Breast epithelium (tissue), 3 donors: ENCODE measurements at regions not wholly inside any gene's neighbourhood (a gene's known extent, or its start where the extent isn't known, plus 50 kb on each side); places are given as distances from the start of the nearest gene placed in this dataset.

Source experiments
- POLR2A ChIP-seq: fragments of 450-650 bp; IDR thresholded peaks from one replicate; pipeline ENCODE4 v1.6.1; 2016; ENCODE audit warnings: antibody characterized with exemption, mild to moderate bottlenecking, moderate library complexity
- TF ChIP-seq, protein P1 (sequence below), 3 donors: fragments of 450-650 bp; IDR thresholded peaks; one replicate each; pipeline ENCODE4 v1.5.1; 2016 to 2017; ENCODE audit warnings: antibody characterized with exemption in 3 of 3, mild to moderate bottlenecking in 3 of 3, moderate library complexity in 3 of 3

DNA sequence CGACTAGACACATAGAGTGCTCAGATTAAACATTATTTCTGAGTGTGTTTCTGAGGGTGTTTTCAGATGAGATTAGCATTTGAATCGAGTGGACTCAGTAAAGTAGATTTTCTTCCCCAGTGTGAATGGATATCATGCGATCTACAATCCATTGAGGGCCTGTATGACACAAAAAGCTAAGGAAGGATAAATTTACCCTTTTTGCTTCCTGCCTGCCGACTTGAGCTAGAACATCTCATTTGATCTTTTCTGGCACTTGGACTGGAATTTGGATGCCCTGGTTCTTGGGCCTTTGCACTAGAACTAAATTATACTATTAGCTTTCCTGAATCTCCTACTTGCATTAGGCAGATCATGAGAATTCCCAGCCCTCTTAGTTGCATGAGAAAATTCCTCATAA lies 675.8 kb downstream of the DOK5 start:
- TF ChIP-seq POLR2A = no peak
- TF ChIP-seq, protein P1, sequence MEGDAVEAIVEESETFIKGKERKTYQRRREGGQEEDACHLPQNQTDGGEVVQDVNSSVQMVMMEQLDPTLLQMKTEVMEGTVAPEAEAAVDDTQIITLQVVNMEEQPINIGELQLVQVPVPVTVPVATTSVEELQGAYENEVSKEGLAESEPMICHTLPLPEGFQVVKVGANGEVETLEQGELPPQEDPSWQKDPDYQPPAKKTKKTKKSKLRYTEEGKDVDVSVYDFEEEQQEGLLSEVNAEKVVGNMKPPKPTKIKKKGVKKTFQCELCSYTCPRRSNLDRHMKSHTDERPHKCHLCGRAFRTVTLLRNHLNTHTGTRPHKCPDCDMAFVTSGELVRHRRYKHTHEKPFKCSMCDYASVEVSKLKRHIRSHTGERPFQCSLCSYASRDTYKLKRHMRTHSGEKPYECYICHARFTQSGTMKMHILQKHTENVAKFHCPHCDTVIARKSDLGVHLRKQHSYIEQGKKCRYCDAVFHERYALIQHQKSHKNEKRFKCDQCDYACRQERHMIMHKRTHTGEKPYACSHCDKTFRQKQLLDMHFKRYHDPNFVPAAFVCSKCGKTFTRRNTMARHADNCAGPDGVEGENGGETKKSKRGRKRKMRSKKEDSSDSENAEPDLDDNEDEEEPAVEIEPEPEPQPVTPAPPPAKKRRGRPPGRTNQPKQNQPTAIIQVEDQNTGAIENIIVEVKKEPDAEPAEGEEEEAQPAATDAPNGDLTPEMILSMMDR (IDR thresholded peaks at IDR 0.05) = no peak
